Vagina (tissue), 2 donors: ENCODE measurements at regions not wholly inside any gene's neighbourhood (a gene's known extent, or its start where the extent isn't known, plus 50 kb on each side); places are given as distances from the start of the nearest gene placed in this dataset.

Source experiments
- DNase-seq, 2 donors: peaks; one replicate each; pipeline ENCODE4 v3.0.0-alpha.2; 2017; ENCODE audit errors: extremely low spot score in 2 of 2
- H3K27ac ChIP-seq: fragments of 200-600 bp; sonication (generic); one replicate; pipeline ENCODE4 v1.5.1; 2019
- H3K27me3 ChIP-seq: fragments of 200-600 bp; sonication (generic); one replicate; pipeline ENCODE4 v1.5.1; 2019
- H3K36me3 ChIP-seq, 2 donors: fragments of 200-600 bp; sonication (generic); one replicate each; pipeline ENCODE4 v1.5.1; 2017 to 2019
- H3K4me1 ChIP-seq: fragments of 200-600 bp; sonication (generic); one replicate; pipeline ENCODE4 v1.5.1; 2019
- H3K4me3 ChIP-seq, 2 donors: fragments of 200-600 bp; sonication (generic); 1 replicate in 1 of 2; 2 replicates in 1 of 2; pipeline ENCODE4 v1.5.1; 2016 to 2019
- H3K9me3 ChIP-seq: fragments of 200-600 bp; sonication (generic); one replicate; pipeline ENCODE4 v1.5.1; 2019
- CTCF ChIP-seq, 3 experiments: fragments of 450-650 bp in 2 of 3; fragments of 200-600 bp in 1 of 3; sonication (generic) in 1 of 3; IDR thresholded peaks; one replicate each; pipeline ENCODE4 v1.5.1; 2017 to 2019; ENCODE audit warnings: antibody characterized with exemption in 3 of 3, mild to moderate bottlenecking in 2 of 3, moderate library complexity in 2 of 3
- POLR2A ChIP-seq, 2 donors: fragments of 450-650 bp; IDR thresholded peaks; one replicate each; pipeline ENCODE4 v1.6.1; 2017; ENCODE audit warnings: antibody characterized with exemption in 2 of 2, mild to moderate bottlenecking in 2 of 2, moderate library complexity in 2 of 2
- POLR2AphosphoS5 ChIP-seq, 2 donors: sonication (generic); formaldehyde crosslinking; IDR thresholded peaks; one replicate each; pipeline ENCODE4 v1.9.0; 2017; ENCODE audit warnings: antibody characterized with exemption in 2 of 2, mild to moderate bottlenecking in 2 of 2, low read depth in 1 of 2; ENCODE audit not compliant: insufficient read depth in 1 of 2
- intact Hi-C: fragments of 100-400 bp; cut with DNase I; formaldehyde crosslinking; loops from one replicate; pipeline ENCODE4 v1.15.1; 2023

- TF ChIP-seq POLR2AphosphoS5 (IDR thresholded peaks at IDR 0.05; ENCODE audit: insufficient read depth in 1 of 2, low read depth in 1 of 2) (no peak), POLR2A (IDR thresholded peaks at IDR 0.05) (no peak), CTCF (IDR thresholded peaks at IDR 0.05) (no peak)
- no peak overlapping the region for H3K4me3 ChIP-seq
- no peaks in the 10 kb centered on the region for H3K27me3 ChIP-seq
- H3K36me3 ChIP-seq, result no peaks in the 10 kb centered on the region
- no peak for DNase-seq
- no peak overlapping the region for H3K27ac ChIP-seq
- no peaks in the 10 kb centered on the region for H3K9me3 ChIP-seq
- no peaks in the 10 kb centered on the region for H3K4me1 ChIP-seq
- intact Hi-C loops, result no loop called here
Observed at GRCh38 chr6:133754298-133754697, 134.6 kb upstream of the TCF21 start.

GRCh38 chr6:133756078-133756695, 132.7 kb upstream of the TCF21 start:
- Histone ChIP-seq H3K4me3 (no peak overlapping the region), H3K9me3 (no peaks in the 10 kb centered on the region), H3K27ac (peak overlapping the region; percentile 28), H3K27me3 (no peaks in the 10 kb centered on the region), H3K36me3 (no peaks in the 10 kb centered on the region), H3K4me1 (no peaks in the 10 kb centered on the region)
- intact Hi-C loops, result no loop called here
- no peak for DNase-seq
- no peak for TF ChIP-seq POLR2AphosphoS5 (IDR thresholded peaks at IDR 0.05; ENCODE audit: insufficient read depth in 1 of 2, low read depth in 1 of 2)
- TF ChIP-seq POLR2A (IDR thresholded peaks at IDR 0.05), result no peak
- TF ChIP-seq CTCF (IDR thresholded peaks at IDR 0.05), result no peak

GRCh38 chr6:133757335-133757734, 131.6 kb upstream of the TCF21 start:
- peak overlapping the region; percentile 34 for H3K27ac ChIP-seq
- no peaks in the 10 kb centered on the region for H3K27me3 ChIP-seq
- intact Hi-C loops, result no loop called here
- no peaks in the 10 kb centered on the region for H3K9me3 ChIP-seq
- TF ChIP-seq CTCF (IDR thresholded peaks at IDR 0.05), result no peak
- no peak overlapping the region for H3K4me3 ChIP-seq
- no peaks in the 10 kb centered on the region for H3K4me1 ChIP-seq
- no peaks in the 10 kb centered on the region for H3K36me3 ChIP-seq
- DNase-seq, result no peak

DNA sequence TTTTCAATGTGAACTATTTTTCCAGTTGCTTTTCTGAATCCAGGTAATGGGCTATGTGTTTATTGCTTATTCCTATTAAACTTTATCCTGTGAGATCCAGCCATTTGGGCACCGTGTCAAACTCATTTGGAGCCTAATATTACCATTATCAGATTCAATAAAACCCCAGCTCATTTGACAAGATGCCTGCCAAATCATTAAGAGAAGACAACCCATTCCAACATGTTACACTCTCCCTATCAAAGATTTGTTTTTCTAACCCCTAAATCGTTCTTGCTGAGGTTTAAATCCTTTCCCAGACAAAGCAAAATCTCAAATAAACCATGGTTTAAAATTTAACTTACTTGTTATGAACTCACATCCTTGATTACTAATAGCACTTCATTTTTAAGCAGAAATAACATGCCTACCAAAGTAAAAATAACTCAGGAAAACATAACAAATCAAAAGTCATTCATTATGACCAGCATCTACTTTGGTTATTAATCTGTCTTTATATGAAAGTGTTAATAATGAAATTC, 130.0 kb upstream of the TCF21 start:
- Histone ChIP-seq H3K4me1 (no peaks in the 10 kb centered on the region), H3K27ac (no peak overlapping the region), H3K9me3 (no peaks in the 10 kb centered on the region), H3K4me3 (no peak overlapping the region), H3K36me3 (no peaks in the 10 kb centered on the region), H3K27me3 (no peaks in the 10 kb centered on the region)
- TF ChIP-seq CTCF (IDR thresholded peaks at IDR 0.05), result no peak
- no peak for TF ChIP-seq POLR2A (IDR thresholded peaks at IDR 0.05)
- no peak for TF ChIP-seq POLR2AphosphoS5 (IDR thresholded peaks at IDR 0.05; ENCODE audit: insufficient read depth in 1 of 2, low read depth in 1 of 2)
- intact Hi-C loops, result no loop called here
- no peak for DNase-seq

DNA sequence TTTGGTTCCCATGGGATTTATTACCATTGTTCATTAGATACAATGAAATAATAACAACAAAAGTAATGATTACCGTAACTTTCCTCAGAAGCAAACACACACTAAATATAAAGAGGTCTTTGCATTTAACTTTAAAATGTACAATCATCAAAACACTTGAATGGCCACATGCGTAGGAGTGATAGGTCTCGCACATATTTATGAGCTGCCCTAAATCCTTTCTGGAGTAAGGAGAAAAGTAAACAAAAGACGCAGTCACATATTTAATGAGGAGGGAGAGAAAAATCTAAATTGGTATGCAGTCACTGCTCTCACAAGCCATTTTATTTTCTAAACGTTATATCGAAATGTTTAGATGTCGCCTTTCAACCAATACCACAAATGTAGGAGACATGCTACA, 129.4 kb upstream of the TCF21 start:
- Histone ChIP-seq H3K36me3 (no peaks in the 10 kb centered on the region), H3K4me3 (no peak overlapping the region), H3K27ac (no peak overlapping the region), H3K9me3 (no peaks in the 10 kb centered on the region), H3K4me1 (no peaks in the 10 kb centered on the region), H3K27me3 (no peaks in the 10 kb centered on the region)
- DNase-seq, result no peak
- no peak for TF ChIP-seq POLR2AphosphoS5 (IDR thresholded peaks at IDR 0.05; ENCODE audit: insufficient read depth in 1 of 2, low read depth in 1 of 2)
- TF ChIP-seq POLR2A (IDR thresholded peaks at IDR 0.05), result no peak
- no peak for TF ChIP-seq CTCF (IDR thresholded peaks at IDR 0.05)
- intact Hi-C loops, result no loop called here
